GM12874 (cell line): ENCODE measurements at regions not wholly inside any gene's neighbourhood (a gene's known extent, or its start where the extent isn't known, plus 50 kb on each side); places are given as distances from the start of the nearest gene placed in this dataset.

Experiments used
- CTCF ChIP-seq: IDR thresholded peaks from 2 replicates; pipeline ENCODE4 v1.5.1; 2011; ENCODE audit warnings: low read depth, mild to moderate bottlenecking, control low read depth, low read length, moderate library complexity; ENCODE audit not compliant: insufficient read depth

- no peak for TF ChIP-seq CTCF
Observed at GRCh38 chr11:70623906-70624597, 225.7 kb downstream of the CTTN start.

GRCh38 chr11:70624598-70624993 lies 226.3 kb downstream of the CTTN start:
- no peak for TF ChIP-seq CTCF

GRCh38 chr11:70625051-70625450 lies 226.7 kb downstream of the CTTN start:
- TF ChIP-seq CTCF = no peak

GRCh38 chr11:70625582-70626518 lies 227.5 kb downstream of the CTTN start:
- no peak for TF ChIP-seq CTCF

GRCh38 chr11:70627219-70627618 lies 228.9 kb downstream of the CTTN start:
- TF ChIP-seq CTCF = no peak

- no peak for TF ChIP-seq CTCF
Observed at GRCh38 chr11:70628176-70628854, 230.0 kb downstream of the CTTN start.
